DMS114 treated with DMSO at 0.1 percent for 48 hours (cell line): ENCODE measurements at regions not wholly inside any gene's neighbourhood (a gene's known extent, or its start where the extent isn't known, plus 50 kb on each side); places are given as distances from the start of the nearest gene placed in this dataset.
"Not testable (repeated sequence)": the region's sequence is repeated elsewhere in the genome, so short reads cannot be mapped to it uniquely, and the experiment has no call there.

Experiments used
- DNase-seq: peaks from one replicate; lab custom pipeline; 2025; ENCODE audit not compliant: unreplicated experiment; lab: John Stamatoyannopoulos, UW

DNA sequence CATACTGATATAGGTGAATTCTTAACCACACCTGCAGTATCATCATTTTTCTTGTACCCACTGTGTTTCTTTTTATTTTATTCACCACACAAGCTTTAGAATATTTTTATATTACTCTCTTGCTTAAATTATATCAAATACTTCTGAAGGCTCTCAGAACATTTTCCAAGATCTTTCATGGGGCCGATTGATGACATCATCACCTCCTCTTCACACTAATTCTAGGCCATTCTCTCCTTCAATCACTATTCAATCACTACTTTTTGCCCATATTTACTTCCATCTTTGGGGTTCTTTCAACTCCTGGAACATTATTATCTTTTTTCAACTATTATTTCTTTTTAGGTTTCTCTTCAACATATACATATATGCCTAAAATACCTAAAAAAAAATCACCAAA is 1438.8 kb upstream of the ALCAM start:
- DNase-seq: no peak

DNA sequence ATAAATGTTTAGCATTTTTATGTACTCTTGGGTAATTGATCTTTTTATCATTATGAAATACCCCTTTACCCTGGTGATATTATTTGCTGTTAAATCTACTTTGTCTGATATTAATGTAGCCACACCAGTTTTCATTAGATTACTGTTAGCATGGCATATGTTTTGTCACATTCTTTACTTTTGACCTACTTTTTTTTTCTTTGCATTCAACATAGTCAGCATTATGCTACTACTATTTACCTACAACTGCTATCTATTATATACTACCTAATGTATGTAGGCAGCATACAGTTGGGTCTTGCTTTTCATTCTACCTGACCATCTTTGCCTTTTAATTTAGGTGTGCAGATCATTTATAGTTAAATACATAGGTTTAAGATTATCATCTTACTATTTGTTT is 1429.6 kb upstream of the ALCAM start:
- DNase-seq: no peak

DNA sequence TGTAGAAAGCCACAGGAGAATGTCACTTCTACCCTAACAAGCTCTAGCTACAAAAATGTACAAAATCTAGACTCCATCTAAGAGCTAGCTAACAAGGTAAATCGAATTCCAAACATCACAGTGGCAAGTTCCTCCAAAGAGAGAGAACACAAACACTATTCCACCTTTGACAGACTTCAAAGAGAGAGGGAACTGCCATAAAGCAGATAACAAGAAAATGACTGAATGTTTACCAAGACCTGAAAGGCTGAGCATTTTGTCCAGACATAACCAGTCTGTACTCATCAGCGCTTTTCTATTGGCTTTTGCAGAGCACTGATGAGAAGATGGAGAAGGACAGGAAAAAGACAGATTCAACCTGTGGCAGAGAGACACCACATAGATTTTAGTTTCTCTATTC is 1419.6 kb upstream of the ALCAM start:
- no peak for DNase-seq

DNA sequence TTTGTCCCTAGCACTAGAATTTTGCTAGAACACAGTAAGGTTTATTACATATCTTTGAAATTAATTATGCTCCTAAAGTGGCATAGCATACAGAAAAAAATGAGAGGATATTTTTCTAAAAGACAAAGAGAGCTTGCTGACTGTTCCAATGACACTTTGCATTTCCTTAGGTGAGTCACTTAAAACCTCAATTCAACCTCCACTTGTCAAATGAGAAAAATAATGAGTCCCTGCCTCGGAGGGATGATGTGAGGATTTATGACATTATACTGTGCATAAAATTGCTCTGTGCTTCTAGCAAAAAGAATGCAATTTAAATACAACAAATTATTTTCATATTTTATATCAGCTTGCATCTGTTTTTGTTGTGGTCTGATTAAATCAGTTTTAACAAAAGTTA is 1417.0 kb upstream of the ALCAM start:
- no peak for DNase-seq

DNA sequence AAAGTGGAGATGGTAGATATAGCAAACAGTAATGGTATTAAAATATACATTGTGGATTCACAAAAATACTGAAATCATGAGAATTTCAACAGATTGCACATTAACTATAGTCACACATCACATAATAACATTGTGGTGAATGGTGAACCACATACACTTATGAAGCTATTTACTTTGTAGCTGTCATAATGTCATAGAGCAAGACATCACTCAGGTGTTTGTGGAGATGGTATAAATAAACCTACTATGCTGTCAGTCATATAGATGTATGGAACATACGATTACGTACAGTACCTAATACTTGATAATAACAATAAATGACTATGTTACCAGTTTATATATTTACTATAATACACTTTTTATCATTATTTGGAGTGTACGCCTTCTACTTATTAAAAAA is 1416.0 kb upstream of the ALCAM start:
- DNase-seq: no peak

DNA sequence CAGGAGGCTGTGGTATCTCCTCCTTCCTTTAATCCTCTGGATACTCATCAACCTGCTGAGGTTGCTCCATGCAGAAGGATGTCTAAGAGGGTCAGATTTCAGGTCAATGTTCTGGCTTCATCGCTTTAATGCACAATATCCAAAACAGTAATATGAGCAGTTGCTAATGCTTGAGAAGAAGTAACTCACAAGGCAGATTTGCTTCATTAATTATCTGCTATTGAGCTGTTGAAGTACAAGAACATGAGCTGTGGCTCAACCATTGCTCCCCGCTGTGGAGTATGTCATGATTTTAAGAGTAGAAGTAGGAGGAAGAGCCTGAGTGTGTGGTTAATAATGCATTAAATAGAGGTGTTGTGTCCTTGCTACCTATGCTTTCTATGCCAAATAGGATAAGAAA is 1412.9 kb upstream of the ALCAM start:
- no peak for DNase-seq

DNA sequence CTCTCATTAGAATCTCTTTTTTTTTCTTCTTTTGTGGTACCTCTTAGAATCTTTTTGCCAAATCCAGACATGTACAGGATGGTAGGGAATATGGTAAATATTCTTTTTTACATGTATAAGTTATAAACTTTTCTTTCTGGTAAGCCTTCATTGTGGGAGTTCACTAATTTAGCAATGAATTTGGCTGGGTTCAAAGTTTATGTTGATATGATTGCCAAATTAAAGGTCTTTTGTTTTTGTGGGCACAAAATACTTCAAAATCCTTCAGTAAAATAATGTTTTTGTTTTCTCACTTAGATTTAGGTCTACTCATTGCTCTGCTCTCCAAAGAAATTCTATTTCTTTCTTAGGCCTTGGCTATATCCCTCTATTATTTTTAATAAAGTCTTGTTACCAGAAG is 1405.9 kb upstream of the ALCAM start:
- DNase-seq: no peak

DNA sequence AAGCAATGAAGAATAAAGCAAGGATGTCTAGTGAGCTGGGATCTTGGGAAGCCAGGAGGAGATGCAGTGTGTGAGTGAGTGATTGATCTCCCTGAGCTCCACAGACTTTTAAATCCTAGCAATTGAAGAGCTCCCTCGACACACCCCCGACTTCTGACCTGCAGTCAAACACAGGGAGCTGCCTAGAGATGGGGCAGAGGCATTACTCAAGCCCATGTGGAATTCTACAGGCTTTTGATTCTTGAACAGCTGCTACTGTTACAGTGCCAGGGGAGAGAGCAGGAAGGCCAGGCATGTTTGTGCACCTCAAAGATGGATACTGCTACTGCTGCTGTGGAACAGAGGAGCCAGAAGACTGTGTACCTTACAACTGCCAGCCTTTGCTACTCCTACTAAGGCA is 1403.1 kb upstream of the ALCAM start:
- DNase-seq: no peak

DNA sequence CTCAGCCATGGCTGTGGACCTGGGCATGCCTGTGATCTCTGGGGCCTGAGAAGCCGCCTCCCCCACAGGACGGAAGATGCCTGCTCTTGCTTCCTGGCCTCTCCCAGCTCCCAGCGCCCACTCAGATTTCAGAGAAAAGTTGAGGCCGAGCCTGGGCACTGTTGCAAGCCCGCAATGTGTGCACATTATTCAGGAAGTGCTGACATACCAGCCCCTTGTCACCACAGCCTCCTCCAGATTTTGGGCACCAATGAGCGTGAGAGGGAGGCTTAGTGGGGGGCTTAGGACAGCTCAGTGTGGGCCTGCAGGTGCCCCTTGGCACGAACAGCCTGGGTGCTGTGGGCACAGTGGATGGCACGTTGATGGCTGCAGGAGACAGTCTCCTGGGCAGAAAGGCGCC is 1400.9 kb upstream of the ALCAM start:
- no peak for DNase-seq

DNA sequence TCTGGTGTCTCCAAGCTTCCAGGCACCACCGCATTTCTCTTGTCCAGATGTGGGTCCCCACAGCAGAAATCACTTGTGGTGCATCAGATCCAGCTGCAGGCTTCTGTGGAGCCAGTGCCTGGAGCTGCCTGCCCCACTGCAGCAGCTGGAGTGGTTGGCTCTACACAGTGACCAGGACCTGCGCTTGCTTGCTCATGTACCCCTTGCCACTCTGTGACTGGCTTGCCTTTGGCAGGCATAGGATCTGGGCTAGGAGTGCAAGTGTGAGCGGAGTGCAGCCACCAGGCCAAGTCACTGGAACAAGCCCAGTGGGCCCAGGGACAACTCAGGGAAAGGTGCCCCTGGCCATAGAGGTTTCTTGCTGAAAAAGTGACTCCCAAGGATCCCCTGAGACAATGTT is 1400.0 kb upstream of the ALCAM start:
- DNase-seq: no peak

DNA sequence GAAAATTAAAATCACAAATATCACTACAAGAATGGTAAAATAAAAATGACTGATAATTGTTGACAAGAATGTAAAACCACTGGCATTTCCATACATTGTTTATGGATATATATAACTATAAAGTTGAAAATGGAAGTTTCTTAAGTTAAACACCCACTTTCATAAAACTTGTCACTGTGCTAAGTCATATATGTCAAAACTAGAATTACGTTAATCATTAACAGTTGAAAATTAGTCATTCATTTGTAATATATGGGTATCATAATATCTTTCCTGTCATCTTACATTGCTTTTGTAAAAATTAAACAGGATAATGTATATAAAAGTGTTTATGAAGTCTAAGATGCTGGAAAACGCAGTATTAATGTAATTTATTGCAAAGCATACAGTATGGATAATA is 1398.6 kb upstream of the ALCAM start:
- DNase-seq: no peak

DNA sequence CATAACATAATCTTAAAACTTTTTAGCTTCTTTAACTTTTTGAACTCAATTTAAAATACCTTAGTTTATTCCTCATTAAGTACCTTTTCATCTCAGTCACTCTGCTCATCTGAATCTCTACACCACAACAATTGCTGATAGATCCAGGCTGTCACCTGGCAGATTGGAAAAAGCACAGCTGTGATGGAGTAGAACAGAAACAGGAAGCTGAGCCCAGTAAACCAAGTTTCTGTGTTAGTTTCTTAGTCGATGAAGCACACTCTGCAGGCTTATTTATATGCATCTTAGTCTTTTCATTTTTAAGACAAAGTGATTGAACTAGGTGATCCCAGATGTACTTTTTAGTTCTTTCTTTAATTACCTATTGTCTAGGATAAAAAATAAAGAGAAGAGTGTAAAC is 1398.0 kb upstream of the ALCAM start:
- no peak for DNase-seq

DNA sequence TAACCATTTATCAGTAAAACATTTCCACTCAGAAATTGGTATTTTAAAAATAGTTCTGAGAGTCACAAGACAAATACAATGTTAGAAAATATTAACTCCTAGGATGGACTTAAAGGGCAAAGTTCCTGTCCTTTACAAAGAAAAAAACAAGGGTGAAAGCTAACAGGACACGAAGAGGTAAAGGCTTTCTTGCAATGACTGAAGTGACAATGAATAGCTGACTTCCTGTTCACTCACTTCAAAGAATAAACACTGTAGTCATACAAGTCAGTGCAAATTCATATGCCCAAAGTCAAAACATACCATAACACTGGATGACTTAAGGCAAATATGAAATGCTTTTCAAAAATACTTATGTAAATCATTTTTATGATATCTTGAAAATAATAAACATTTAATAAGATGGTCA is 1389.8 kb upstream of the ALCAM start:
- DNase-seq: no peak

DNA sequence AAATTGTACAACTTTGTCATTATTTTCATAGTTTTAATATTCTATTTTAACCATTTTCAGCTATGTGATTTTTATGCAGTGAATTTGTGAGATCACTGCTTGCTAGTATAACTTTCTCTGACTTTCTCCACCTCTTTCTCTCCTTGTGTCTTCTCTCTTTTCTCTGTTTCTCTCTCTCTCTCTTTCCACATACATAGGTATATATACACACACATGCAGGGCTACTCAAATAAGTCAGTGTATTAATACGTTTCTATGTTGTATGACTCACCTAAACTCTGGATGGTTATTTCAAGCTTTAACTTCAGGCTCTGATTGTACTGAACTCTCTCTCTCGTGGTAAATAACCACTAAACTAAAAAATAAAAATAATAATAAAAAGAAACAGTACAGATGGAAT is 1389.3 kb upstream of the ALCAM start:
- DNase-seq: no peak

DNA sequence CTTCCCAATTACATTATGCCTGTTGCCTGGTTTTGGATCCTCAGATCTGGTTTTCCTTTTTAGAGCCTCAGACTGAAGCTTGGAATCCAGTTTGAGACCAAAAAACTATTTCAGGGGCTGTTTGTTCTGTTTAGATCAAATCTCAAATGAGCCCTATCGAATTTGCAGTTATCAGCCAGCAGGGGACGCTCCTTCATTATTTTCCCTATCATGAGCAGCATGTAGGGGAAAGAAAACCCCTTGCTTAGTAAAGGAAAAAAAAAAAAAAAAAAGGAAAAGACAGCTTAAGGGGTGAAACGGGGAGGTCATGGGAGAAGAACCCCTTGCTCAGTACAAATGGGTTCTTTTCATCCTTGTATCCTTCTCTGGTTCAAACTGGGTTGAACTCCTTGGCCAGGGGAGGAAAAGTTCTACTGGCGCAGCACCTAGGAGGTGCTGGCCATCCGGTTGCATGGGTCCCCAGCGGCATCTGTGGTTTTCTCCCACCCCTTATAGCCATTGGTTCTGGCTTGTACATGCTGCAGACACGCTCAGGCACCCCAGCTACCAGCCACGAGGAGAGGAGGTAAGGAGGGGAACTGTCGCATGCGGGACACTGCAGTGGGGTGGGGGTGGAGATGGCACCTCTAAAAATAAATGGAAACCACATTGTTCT is 1375.1 kb upstream of the ALCAM start:
- DNase-seq: no peak

DNA sequence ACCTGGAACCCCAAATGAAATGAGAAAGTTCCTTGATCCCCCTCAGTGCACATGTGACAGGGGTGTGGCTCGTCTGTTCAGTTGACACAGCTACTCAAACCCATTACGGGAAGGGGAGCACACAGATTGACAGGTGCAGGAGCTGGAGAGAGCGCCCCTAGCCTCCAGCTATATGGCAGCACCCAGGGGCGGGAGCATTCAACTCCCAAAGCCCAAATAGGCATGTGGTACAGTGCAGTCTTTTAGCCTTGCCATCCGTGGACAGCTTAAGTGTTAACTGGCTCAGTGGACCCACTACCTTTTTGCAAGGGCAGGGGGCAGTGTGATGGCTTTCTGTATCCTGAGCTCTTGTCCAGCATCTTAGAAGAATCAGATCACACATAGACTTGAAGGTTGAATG is 1374.2 kb upstream of the ALCAM start:
- no peak for DNase-seq

DNA sequence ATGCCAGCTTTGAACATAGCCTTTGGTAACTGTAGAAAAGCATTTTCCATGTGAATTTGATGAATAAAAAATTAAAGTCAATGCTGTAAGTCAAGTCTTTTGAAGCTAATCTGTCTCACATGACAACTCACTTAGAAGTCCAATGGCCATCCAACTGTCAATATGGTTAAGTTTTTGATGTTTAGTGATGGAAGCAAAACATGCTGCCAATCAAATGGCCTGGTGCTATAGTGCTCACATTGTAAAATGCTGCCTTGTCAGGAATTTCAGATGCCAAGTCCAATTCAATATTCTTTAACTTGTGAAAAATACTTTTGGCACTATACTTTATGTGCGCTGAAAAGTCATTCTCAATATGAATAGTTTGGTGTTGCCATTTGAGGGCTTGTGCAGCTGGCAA is 1361.8 kb upstream of the ALCAM start:
- no peak for DNase-seq

DNA sequence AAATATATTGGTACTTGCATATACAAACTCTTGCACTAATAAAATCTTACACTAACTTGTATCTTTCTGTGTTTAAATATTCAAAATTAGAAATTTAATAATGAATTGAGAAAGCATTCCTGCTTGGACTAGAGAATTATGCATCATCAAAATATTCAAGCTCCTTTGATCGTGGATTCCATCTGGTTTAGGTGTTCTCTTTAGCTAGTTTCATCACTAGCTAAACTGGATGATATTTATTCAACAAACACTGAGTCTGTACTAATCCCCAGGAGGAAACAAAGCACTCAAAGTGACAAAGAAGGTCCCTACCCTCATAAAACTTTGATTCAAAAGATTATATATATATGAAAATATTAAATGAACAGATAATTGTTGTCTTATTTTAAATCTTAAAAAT is 1360.9 kb upstream of the ALCAM start:
- no peak for DNase-seq

DNA sequence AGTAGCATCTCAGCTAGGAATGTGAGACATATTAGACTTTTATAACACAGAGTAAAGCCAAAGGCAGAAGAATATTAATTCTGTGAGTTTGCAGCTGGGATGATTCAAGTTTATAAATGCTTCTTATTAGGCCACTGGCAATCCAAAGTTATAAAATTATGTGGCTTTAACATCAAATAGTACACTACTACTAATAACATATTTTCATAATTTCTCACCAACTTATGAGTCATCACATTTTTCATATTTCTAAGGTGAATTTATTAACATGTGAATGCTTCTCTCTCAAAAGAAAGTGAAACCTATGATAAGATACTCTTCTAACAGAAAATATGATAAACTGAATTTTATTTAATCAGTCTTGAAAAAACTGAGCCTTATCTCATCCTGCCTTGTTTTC is 1348.2 kb upstream of the ALCAM start:
- DNase-seq: no peak

DNA sequence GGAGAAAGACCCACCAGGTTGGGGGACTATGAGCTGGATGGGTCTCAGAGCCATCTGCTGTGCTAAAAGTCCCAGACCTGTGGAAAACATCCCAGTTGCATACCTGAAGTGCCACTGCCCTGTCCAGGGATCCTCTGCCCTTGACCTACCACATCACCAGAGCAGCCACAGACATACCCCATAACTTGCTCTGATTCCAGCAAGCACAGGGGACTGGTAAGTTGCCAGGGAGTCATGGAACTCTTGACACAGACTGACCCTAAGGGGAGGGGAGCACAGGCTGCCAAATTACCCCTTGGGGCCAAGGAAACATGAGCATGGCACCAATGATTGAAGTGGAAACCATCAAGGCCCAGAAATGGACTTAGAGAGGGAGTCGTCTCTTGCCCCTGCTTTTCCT is 1335.1 kb upstream of the ALCAM start:
- no peak for DNase-seq

DNA sequence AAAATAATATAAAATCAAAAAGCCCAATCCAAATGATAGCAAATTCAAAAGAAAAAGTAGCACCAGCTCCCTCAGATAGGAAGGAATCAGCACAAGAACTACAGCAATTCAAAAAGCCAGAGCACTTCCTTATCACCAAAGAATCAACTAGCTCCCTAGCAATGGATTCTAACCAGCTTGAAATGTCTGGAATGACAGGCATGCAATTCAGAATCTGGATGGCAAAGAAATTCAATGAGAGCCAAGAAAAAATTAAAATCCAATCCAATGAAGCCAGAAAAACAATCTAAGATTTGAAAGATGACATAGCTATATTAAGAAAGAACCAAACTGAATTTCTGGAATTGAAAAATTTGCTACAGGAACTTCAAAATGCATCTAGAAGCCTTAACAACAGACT is 1334.4 kb upstream of the ALCAM start:
- DNase-seq: no peak

DNA sequence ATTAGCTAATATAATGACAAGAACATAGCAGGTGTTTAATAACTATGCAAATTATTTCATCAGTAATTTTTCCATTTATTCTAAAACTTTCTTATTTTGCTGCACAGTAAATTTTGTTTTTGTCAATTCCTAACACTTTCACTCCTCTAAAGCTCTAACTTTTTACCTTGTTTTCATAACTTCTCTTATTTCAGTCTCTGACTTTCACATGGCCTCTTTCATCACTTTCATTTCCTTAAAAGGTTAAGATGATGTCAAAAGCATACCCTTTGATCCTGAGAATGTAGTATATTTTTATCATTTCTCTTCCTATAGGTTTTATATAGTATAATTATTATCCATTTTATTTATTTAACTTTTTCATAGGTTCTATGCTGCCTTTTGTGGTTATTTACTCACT is 1325.8 kb upstream of the ALCAM start:
- no peak for DNase-seq

DNA sequence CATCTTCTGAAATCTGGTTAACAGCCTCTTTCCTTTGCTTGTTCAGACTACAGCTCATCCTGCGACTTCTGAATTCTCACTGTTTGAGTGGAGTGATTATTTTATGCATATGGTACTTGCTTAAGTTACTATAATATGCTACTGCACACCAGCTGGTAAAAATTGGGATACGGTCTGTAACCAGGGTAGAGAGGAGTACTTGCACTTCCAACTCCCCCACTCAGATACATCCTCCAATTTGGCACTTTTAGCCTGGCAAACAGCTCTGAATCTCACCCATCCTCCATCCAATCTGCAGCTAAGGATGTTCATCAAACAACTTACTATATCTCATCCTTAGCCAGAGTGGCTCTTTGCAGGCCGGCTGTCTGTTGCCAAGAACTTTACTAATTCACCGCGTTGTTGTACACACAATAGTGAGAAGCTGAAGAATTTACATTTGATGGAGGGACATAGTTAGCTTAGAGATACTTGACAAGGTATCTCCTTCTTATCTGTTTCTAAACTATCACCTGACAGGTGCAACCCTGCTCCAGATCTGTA is 1323.6 kb upstream of the ALCAM start:
- not testable (repeated sequence) for DNase-seq

DNA sequence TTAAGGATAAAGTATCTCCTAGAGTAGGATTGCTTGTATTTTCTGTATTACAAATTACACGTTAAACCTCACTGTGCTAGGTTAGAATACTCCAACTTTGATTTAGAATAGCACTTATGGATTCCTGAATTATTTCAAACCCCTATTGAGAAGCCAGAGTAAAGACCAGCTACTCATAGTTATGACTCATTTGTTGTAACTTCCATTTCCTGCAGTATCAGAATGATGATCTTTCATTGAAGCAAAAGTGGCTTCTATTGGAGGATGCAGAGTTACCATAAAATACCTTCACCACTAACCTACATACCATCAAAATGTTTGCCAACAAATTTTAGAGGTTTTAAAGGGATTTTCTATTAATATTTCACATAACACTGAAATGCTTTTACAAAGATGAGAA is 1322.7 kb upstream of the ALCAM start:
- DNase-seq: no peak
